ENCODE measurements at regions not wholly inside any gene's neighbourhood (a gene's known extent, or its start where the extent isn't known, plus 50 kb on each side); places are given as distances from the start of the nearest gene placed in this dataset.

DNA sequence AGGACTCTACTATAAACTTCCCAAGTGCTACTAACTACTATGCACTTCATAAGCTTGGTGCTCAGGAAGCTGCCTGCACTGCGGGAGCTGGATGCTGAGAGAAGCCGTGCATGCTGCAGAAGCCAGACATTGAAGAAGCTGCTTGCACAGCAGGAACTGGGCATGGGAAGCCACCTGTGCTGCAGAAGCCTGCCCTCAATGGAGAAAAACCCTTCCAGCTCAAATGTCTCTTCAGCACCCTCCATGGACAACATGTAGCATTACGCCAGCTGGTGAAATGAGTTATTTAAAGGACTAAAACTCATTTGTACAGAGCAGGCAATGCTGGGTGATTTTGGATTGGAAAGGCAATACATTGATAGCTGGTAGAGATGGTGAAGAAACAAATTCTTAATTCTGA is 247.2 kb downstream of the KIF4B start:
- 33% methylated on average over 3 of the region's 3 CpGs for WGBS (ENCODE audit: missing lambda C conversion rate)

DNA sequence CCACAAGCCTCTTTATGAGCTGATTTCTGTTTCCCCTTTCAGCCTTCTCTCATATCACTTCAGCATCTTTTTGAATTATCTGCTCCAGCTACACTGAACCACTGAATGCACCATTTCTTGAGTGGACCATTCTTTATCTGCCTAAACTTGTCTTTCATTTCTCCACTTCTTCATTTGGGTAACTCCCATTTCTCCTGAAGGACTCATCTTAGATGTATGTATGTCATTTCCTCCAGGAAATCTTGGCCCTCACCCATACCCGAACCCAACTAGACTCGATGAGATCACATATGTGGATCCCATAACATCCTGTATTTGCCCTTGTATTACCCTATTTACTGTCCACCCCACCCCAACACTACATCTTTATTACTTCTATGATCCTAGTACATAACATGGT is 249.8 kb downstream of the KIF4B start:
- FAIRE-seq = no peak
- CTCF ChIA-PET = no interaction called here
- Histone ChIP-seq H3K27ac (no peak overlapping the region), H3K4me2 (no peak overlapping the region), H3K4me3 (no peak overlapping the region), H3K9me3 (no peaks in the 10 kb centered on the region), H3K4me1 (no peaks in the 10 kb centered on the region)
- DNase-seq (ENCODE audit: low read depth in 1 of 2, low spot score in 1 of 2) = no peak
- POLR2A ChIA-PET = no interaction called here
- WGBS (ENCODE audit: missing lambda C conversion rate) = 23% methylated on average over 2 of the region's 2 CpGs
- TF ChIP-seq REST (IDR thresholded peaks at IDR 0.05) (no peak), MAZ (IDR thresholded peaks at IDR 0.05; ENCODE audit: borderline replicate concordance, low read depth, low read length) (no peak), CTCF (IDR thresholded peaks at IDR 0.05) (no peak), JUN (IDR thresholded peaks at IDR 0.05) (no peak), RAD21 (conservative IDR thresholded peaks at IDR 0.05 in 1 of 2, IDR thresholded peaks at IDR 0.05 in 1 of 2) (no peak), ZC3H11A (IDR thresholded peaks at IDR 0.05) (no peak), RFX5 (IDR thresholded peaks at IDR 0.05) (no peak), EP300 (IDR thresholded peaks at IDR 0.05) (no peak)
- no peak for ATAC-seq

More for the DNA sequence above, 247.2 kb downstream of the KIF4B start:
- Histone ChIP-seq H3K27ac (no peak overlapping the region), H3K9me3 (no peaks in the 10 kb centered on the region), H3K4me1 (no peaks in the 10 kb centered on the region), H3K4me3 (no peak overlapping the region), H3K4me2 (no peak overlapping the region)
- ATAC-seq = peak; percentile 58 to 78; a peak in 3 of 6 replicates
- ChIA-PET POLR2A (no interaction called here), CTCF (interaction anchor here (0.8 kb wide), 1 partner anchor 121 kb away, joined by 3 read pairs; no protein-coding TSS in a partner anchor)
- peak in 1 of 2 experiments; percentile 28 for DNase-seq (ENCODE audit: low read depth in 1 of 2, low spot score in 1 of 2)
- TF ChIP-seq RAD21 (conservative IDR thresholded peaks at IDR 0.05 in 1 of 2, IDR thresholded peaks at IDR 0.05 in 1 of 2) = peak in 1 of 2 experiments; percentile 36; a peak in 2 of 5 replicates
- TF ChIP-seq, protein P1, sequence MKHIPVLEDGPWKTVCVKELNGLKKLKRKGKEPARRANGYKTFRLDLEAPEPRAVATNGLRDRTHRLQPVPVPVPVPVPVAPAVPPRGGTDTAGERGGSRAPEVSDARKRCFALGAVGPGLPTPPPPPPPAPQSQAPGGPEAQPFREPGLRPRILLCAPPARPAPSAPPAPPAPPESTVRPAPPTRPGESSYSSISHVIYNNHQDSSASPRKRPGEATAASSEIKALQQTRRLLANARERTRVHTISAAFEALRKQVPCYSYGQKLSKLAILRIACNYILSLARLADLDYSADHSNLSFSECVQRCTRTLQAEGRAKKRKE (CRISPR knock-in tag; IDR thresholded peaks at IDR 0.05; ENCODE audit: low read depth) = no peak
- no peak for FAIRE-seq

DNA sequence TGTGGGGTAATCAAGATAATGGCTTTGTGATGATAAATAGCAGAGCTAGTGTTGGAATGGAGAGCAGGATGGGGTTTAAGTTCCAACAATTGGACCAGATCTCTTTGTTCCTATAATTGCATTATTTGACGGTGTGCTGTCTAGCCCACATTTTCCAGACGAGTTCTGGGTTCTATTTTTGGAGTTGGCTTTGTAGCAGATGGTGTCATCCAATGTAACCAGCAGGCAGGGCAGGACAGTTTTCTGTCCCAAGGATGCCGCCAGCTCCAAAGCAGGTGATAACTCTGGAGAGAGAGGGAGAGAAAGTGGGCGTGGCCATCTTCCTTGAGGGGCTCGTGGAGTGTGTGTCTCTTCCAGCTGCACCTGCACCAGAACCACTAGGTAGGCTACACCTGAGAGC is 251.3 kb downstream of the KIF4B start:
- ChIA-PET POLR2A (no interaction called here), CTCF (interaction anchor here (0.5 to 0.6 kb wide), 2 partner anchors 17 to 174 kb away, joined by 3 read pairs; no protein-coding TSS in a partner anchor)
- no peak for FAIRE-seq

More for the DNA sequence above, 251.3 kb downstream of the KIF4B start:
- H3K4me1 ChIP-seq = no peaks in the 10 kb centered on the region
- 20% methylated on average over 5 of the region's 5 CpGs for WGBS (ENCODE audit: missing lambda C conversion rate)
- H3K9me3 ChIP-seq = no peaks in the 10 kb centered on the region
- TF ChIP-seq BCL3 (IDR thresholded peaks at IDR 0.05) (no peak), RAD21 (conservative IDR thresholded peaks at IDR 0.05 in 1 of 2, IDR thresholded peaks at IDR 0.05 in 1 of 2) (no peak), EHF (CRISPR knock-in tag; IDR thresholded peaks at IDR 0.05) (no peak), NR3C1 (IDR thresholded peaks at IDR 0.05) (no peak), POLR2A (IDR thresholded peaks at IDR 0.05; ENCODE audit: low read length) (no peak), SMC3 (IDR thresholded peaks at IDR 0.05) (no peak), RNF2 (IDR thresholded peaks at IDR 0.05; ENCODE audit: borderline replicate concordance, low read depth) (no peak), FOSB (CRISPR knock-in tag; IDR thresholded peaks at IDR 0.05) (no peak), FOSL2 (IDR thresholded peaks at IDR 0.05) (no peak), FOSL2 (CRISPR knock-in tag; IDR thresholded peaks at IDR 0.05) (no peak), EHMT2 (IDR thresholded peaks at IDR 0.05; ENCODE audit: low read depth) (no peak), CEBPB (IDR thresholded peaks at IDR 0.05) (no peak), CHD2 (IDR thresholded peaks at IDR 0.05; ENCODE audit: low read length, partially characterized antibody) (no peak), EP300 (IDR thresholded peaks at IDR 0.05) (no peak), CTCF (IDR thresholded peaks at IDR 0.05) (no peak)
- TF ChIP-seq, protein P2, sequence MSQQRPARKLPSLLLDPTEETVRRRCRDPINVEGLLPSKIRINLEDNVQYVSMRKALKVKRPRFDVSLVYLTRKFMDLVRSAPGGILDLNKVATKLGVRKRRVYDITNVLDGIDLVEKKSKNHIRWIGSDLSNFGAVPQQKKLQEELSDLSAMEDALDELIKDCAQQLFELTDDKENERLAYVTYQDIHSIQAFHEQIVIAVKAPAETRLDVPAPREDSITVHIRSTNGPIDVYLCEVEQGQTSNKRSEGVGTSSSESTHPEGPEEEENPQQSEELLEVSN (IDR thresholded peaks at IDR 0.05; ENCODE audit: borderline replicate concordance, low read depth) = no peak
- TF ChIP-seq, protein P3, sequence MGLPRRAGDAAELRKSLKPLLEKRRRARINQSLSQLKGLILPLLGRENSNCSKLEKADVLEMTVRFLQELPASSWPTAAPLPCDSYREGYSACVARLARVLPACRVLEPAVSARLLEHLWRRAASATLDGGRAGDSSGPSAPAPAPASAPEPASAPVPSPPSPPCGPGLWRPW (IDR thresholded peaks at IDR 0.05) = no peak
- no peak overlapping the region for H3K4me2 ChIP-seq
- no peak overlapping the region for H3K4me3 ChIP-seq
- no peak for DNase-seq (ENCODE audit: low read depth in 1 of 2, low spot score in 1 of 2)
- H3K27ac ChIP-seq = no peak overlapping the region
- ATAC-seq = no peak

All from A549 (cell line).